ENCODE measurements at regions not wholly inside any gene's neighbourhood (a gene's known extent, or its start where the extent isn't known, plus 50 kb on each side); places are given as distances from the start of the nearest gene placed in this dataset.
A peak's percentile ranks its signal among the peaks of the same experiment; 100 is the strongest.
"Not testable (repeated sequence)": the region's sequence is repeated elsewhere in the genome, so short reads cannot be mapped to it uniquely, and the experiment has no call there.

DNA sequence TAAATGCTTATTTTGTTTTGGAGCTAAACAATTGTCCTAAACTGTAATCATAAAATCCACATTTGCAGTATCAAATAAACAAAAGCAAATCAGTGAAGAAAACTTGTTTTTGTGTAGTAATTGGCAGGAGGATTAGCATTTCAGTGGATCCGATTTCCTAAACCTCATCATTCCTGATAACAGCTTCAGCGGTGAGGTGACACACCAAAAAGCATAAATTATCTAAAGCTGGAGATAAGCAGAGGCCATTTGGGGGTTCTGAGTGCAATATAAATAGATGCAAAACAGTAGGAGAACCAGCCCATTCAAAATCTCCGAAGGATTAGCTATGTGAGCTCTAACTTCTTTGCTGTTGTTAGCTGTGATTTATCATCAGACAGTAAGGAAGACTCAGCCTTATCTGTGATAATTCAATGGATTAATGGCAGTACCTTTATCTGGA, 235.8 kb downstream of the EPHA7 start:
- no peak for DNase-seq

DNA sequence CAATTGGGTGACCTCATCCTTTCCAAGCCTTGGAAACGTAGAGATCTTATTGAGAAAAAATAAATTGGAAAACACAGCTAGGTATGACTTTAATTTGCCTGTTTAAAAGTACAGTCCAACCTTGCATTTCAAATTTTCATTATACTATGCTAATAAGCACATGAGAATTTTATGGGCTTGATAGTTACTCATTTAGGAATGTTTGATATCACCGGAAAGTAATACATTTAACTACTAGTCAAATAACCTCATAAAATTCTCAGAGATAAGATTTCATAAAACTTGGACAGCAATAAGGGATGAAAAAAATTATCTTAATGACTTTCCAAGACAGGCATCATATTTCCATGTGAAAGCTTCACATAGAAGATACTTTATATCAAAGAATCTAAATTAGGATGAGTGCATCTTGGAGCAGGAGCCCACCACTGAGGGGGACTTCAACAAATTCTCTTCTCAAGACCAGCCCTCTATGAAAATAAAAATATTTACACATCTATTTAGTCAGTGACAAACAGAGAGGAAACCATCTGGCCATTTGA, 236.3 kb downstream of the EPHA7 start:
- DNase-seq = no peak

DNA sequence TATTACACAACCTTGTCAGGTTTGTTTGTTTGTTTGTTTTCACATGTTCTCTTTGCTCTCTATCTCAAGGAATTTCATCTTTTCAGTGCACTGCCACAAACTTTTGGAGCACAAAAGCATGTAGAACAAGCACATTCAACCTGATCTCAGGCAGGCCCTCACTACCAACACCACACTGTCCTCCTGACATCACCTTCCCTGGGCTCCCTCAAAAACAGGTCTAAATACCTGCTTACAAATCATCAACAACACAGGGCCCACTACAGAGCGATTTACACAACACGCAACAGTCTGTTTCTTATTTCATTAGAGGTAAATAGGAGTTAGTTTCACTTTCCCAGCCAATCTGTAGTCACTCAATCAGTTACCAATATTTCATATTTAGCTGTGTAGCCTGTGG, 241.4 kb downstream of the EPHA7 start:
- no peak for DNase-seq

DNA sequence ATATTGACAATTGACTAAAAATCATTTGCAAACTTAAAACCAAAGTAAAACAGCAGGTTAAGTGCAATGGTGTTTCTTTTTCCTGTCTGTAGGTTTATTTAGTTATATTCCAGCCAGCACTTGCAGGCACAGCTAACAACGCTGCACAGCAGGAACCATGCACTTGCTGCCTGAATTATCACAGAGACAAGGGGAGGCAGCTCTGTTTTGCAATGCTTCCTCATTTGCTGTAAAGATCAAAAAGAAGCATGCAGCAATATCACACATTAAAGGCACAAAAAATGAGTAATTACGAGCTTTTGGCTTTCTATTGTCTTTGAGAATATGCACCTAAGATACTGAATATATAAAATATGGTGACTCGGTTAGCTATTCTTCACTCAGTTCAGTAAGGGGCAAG, 241.9 kb downstream of the EPHA7 start:
- DNase-seq = no peak

DNA sequence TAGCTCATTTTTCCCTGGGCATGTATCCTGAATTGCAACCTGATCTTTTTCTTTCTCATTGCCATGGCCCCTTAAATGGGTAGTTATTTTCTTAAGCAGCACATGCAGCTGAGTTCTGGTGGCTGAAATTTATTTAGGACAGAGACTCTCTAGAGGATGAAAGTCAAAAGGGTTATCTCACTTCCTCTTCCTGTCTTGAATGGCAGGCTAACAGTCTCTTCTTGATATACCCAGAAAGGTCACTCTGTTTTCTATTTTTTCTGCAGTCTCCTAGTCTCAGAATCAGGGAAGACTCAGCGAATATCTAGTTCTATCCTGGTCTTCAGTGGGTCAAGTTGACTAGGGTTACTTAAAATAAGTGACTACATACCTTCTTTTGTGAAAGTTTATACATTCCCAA, 243.3 kb downstream of the EPHA7 start:
- DNase-seq = no peak

DNA sequence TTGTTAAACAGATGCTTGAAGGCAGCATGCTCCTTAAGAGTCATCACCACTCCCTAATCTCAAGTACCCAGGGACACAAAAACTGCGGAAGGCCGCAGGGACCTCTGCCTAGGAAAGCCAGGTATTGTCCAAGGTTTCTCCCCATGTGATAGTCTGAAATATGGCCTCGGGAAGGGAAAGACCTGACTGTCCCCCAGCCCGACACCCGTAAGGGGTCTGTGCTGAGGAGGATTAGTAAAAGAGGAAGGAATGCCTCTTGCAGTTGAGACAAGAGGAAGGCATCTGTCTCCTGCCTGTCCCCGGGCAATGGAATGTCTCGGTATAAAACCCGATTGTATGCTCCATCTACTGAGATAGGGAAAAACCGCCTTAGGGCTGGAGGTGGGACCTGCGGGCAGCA, 245.8 kb downstream of the EPHA7 start:
- not testable (repeated sequence) for DNase-seq

DNA sequence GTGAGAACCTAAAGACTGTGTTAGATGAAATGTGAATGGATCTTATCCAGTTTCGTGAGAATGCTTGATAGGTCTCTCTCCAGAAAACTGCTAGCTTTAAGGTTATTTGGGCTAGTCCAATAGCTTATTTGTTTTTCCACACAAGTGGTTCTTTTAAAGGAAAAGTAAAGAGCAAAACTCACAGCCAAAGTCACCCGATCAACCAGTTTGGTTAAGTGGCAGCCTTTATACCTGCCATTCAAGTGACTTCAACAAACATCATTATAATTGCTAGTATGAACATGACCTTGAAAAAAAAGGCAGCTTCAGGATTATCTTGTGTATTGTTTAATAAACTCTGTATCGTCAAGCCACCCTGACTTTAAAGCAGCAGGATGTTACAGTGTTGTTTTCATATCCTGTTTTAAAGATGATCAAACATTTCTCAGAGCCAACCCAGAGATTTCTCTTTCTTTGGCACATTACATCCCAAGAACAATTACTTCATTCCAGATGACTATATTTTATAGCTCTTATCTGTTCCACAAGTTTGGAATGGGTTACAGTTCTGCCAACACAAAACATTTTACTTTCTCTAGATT, 253.4 kb downstream of the EPHA7 start:
- no peak for DNase-seq

DNA sequence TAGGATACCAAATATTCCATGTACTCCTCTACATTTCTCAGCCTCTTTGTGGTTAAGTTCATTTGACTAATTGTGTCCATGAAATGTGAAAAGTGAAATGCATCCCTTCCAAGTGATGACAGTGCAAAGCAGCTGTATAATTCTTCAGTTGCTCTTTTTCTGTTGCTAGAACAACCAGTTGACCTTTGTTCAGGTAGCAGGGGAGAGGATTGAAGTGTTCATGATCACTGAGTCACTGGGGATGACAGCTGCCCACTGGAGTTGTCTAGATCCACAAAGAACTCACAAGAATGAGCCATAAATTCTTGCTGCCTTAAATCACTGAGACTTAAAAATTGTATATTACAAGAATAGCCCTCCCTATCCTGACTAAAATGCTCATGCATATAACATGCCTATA, 254.6 kb downstream of the EPHA7 start:
- no peak for DNase-seq

DNA sequence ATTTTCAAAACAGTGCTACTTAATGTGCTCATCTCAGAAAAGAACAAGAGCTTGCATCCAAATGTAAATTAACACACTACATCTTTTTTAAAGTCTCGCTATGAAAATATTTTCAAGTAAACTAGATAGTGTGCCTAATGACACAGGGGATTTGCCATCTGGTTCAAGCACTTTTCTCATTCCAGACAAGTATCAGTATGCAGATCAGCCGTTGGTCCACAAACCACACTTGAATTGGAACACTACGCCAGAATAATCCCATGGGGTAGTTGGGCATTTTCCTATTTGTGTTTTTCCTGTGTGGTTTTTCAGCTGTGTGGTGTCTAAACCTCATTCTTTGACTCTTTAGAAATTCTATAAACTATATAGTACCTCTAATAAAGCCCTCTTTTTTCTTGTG, 256.2 kb downstream of the EPHA7 start:
- DNase-seq = no peak

DNA sequence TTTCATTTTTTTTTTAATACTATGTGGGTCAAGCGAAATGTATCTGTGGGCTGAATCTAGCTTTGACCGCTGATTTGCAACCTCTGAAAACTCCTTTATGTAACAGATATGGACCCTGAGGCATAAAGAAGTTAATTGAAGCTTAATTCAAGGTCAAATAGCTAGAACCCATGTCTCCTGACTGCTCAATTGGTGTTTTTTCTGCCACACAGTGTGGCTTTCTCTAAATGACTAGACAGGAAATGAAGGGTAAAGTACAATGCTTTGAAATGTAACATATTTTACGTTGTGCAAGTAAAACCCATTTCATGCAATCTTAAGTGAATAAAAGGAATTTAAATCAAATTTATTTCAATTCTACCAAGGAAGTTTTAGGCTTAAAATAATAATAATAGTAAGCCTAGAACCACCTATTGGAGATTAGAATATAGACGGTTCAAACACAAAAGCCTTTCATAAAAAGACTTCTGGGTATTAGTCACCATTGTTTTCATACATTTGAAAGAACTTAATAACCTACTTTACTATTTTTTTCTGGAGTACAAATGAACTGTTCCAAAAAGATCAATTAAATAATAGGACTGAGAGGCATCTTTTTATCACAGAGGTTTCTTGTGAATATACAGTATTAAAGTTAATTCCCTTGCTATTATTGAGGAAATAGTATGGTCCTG, 279.8 kb downstream of the EPHA7 start:
- no peak for DNase-seq

DNA sequence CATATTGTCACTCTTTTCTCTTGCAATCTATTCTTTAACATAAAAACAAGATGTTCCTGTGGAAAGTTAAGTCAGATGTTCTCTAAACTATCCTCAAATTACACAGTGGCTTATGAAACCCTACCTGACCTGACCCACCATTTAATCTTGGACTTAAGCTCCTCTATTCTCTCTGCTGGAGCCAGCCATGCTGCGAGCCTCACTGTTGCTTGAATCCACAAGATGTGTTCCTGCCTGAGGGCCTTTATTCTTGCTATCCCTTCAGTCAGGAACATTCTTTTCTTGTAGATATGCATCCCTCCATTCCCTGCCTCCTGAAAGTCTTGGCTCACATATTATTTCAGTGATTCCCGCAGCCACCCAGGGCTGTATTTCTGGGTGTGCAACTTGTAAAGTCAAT, 283.2 kb downstream of the EPHA7 start:
- DNase-seq = no peak

DNA sequence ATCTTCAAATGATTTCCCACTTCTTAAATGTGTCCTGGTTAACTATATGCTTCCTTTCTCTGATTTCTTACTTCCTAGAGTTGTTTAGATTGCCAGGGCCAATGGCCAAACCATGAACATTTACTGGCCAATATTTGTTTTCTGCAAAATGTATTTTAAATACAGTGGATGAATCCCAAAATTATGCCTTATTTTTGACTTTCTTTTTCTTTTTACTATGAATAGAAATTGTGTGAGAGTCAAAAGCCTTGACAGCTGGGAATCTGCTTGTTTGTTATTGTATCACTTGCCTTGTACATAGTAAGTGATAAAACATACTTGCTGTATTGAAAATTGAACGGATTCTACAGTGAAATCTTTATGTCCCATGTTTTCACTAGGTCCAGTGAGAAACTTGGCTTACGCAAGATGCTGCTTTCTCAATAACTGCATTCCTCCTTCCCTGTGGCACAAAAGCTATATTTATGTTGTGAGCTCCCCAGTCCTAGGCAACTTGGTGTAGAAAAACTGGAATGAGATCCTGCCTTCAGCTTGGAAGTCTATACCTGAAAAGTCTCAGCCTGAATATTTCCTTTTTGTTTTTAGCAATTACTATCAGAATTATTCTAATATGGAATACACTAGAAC, 295.2 kb downstream of the EPHA7 start:
- DNase-seq = no peak

DNA sequence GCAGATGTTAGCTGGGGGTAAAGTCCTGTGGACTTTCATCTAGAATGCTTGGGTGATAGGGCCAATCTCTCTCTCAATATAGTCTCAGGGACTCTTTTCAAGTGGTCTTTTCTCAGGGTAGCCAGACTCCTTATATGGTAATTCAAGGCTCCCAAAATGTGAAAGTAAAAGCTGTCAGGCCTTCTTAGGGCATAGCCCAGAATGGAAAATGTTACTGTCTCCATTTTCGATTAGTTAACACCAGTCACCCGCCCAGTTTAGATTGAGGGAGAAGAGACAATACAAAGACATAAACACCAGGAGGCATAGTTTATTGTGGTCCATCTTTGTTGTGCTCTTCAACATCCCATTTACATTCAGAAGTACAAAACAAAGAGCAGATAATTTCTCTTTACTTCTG, 295.8 kb downstream of the EPHA7 start:
- no peak for DNase-seq

DNA sequence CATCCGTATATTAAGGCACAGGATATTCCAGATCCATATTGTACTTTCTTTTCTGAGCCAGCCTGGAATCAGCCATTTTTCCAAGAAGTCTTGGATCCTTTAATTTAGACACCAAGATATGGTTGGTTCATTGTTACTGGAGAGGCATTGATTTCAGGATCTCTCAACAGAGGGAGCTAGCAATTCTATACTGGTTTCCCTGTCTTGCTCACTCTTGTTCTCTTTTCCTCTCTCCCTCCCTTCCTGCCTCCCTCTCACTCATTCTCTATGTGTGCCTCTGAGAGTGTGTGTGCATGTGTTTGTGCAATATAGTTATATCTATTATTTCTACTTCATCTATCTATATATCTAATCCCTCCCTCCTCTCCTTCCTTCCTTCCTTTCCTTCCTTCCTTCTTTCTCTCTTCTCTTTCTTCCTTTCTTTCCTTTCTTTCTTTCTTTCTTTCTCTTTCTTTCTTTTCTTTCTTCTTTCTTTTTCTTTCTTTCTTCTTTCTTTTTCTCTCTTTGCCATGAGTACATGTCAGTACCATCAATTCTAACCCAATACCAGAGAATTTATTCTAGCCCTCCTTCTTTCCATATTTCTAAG, 299.1 kb downstream of the EPHA7 start:
- DNase-seq = no peak

DNA sequence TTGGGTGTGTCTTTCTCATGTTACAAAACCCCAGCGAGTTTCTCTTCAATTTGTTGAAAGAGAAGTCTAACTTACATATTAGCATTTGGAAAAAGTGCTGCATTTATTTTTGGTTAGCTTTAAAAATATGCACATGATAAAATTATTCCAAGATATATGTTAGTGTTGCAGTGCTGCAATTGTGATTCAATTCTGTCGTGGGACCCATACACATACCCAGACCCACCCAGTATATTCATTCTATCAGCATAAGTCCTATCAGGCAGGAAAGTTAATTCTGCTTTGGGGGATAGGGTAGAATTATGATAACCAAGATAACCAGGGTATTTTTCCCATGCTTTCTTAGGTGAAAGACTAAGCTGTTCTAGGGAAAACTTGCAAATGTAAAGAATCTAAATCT, 313.5 kb downstream of the EPHA7 start:
- DNase-seq = no peak

DNA sequence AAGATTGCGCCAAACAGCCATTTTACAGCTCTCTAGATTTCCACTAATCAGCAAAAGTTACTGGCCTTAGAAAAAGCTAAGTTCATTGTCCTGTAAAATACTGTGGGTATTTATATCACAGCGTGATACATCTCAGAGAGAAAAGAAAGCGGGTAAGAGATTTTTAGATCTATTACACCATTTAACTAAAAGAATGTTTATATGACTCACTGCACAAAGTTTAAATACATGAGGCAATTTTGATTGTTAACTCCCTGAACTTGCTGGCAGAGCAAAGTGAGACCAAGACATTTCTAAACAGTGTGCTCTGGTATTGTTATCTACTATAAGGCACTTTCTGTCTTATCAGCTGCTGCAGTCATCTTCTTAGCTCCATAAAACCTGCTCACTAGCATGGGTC, 314.3 kb downstream of the EPHA7 start:
- no peak for DNase-seq

DNA sequence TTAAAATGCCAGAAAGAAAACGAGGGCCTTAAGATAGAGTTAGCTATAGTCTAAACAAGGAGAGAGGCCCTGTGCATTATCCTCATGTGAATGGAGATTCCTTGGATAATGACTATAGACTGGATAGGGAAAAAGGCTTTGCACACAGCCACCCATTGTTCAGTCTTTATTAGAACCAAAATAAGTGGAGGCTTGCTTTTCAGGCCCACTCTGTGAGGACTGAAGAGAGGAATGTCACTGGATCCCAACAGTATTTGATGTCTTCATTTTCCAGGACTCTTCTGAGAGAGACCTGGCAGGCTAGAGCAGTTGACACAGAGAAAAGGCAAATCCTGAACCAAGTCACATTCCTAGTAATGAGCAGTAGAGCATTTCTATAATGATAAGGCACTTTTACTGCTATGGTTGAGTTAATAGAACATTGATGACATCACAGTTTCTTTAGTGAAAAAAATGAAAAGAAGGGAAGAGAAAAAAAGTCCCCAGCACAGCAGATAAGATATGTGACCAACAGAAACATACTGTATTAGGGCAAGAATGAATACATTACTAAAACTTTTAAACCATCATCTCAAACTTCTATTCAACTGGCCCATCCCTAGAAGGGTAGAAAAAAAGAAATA, 315.1 kb downstream of the EPHA7 start:
- DNase-seq = no peak

DNA sequence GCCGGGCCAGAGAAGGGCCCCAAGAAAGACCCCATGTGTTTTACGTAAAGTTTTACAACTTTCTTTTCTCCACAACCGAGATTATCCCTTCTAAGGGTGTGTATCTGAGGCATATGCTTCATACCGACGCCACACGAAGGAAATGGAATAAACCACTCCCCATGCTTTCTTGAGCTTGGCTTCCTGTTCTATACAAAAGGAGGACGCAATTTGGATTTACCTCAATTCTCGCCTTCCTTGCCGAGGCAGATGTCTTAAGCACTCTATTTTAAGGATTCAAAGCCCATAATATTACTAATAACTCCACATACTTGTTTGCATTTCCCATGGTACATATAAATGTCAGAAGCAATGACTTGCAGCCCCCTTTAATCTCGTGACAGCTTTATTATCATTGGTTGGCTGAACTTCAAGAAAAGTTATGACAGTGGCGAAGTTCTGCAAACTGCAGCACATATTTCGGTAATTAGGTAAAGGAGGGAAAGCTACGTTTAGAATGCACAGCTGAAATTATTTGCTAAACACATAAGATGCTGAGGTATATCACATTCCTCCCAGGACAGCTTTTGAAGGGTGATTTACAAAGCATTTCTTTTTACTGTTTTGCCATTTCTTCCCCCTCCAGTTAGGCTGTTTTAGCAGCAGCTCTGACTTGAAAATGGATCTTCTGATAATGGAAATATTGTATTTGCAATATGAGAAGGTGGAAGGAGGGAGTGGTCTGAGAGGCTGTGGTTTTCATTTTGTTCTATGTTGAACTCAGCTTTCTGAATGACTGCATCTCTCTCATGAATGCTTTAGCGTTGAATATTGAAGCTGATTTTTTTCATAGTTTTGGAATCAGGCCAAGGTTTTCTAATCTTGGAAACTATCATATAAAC, 330.5 kb downstream of the EPHA7 start:
- DNase-seq = peak; percentile 50

DNA sequence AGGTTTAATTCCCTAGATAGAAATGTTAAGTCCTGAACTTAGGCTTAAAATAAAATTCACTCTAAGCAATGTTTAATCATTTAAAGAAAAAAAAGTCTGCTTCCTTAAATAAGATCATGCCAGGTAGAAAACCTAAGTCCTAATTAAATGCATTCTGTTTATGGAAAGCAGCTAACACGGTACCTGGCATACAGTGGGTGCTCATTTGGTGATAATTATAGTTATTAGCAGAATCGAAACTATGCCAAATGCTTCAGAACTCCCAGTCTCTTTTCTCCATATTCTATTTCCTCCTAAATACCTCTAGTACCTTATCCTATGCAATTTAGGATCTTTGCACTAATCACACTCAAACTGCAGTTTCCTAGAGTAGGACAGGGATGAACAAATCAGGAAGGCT, 331.8 kb downstream of the EPHA7 start:
- DNase-seq = no peak

DNA sequence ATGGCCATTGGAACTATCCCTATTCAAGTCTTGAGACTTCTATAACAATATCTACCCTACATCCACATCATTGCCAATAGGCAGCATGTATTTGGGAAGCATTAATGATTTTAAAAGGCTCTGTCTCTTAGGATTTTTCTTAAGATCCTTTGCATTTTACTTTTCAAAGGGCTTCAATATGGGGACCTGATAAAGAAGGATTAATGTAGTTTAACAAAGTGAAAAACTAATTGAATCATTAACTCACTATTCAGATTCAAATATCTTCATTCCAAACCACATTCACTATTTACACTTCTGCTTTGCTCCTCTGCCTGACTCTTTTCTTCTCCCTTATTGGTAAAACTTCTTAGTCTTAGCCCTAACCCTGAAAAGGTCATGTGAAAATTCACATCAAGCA, 333.0 kb downstream of the EPHA7 start:
- DNase-seq = no peak

DNA sequence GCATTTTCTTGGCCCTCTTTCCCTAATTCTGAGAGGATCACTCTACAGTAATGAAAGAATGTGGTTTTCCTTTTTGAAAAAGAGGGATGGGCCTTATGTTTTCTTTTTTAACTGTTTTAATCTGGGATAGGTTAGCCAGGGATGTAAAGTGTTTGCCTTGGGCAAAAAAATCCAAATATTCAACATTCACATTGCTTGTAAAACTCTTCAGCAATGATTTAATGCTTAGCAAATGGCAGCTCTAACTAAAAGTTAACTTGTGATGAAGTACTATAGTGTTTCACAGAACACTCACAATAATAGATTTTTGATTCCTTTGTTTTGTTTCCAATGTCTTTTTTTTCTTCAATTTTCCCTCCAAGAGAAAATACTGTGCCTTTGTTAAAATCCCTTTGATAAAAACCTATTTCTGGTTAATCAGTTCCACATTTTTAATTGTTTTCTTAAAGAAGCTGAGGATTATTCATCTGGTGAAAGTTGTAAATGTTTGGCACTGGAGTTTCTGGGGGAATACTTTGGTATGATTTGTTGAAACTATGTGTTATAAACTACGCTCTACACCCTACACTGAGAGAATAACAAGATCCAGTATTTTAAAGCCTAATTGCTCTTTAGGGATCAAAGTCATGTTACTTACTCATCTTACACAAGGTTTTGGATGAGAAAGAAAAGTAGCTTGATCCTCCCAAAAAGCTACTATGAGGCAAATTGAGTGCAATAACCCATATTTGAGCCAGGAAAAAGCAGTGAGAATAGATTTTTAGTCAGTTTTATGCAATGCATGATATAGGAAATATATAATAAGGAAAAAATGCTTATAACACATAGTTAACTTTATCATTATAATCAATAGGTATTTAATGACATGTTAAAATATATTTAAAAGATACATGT, 335.8 kb downstream of the EPHA7 start:
- DNase-seq = no peak
